BLaER1 (cell line): ENCODE measurements at regions not wholly inside any gene's neighbourhood (a gene's known extent, or its start where the extent isn't known, plus 50 kb on each side); places are given as distances from the start of the nearest gene placed in this dataset.
"Not testable (repeated sequence)": the region's sequence is repeated elsewhere in the genome, so short reads cannot be mapped to it uniquely, and the experiment has no call there.

Source experiments
- H3K27ac ChIP-seq: shearing (Covaris generic); formaldehyde crosslinking; 2 replicates; pipeline ENCODE4 v1.8.1; 2022
- H3K27me3 ChIP-seq: shearing (Covaris generic); formaldehyde crosslinking; 2 replicates; pipeline ENCODE4 v1.8.1; 2022
- H3K36me3 ChIP-seq: shearing (Covaris generic); formaldehyde crosslinking; 2 replicates; pipeline ENCODE4 v1.8.1; 2022
- H3K4me1 ChIP-seq: shearing (Covaris generic); formaldehyde crosslinking; 2 replicates; pipeline ENCODE4 v1.8.1; 2022
- H3K4me2 ChIP-seq: shearing (Covaris generic); formaldehyde crosslinking; 2 replicates; pipeline ENCODE4 v1.8.1; 2022
- H3K4me3 ChIP-seq: shearing (Covaris generic); formaldehyde crosslinking; 2 replicates; pipeline ENCODE4 v1.8.1; 2022
- H3K9ac ChIP-seq: shearing (Covaris generic); formaldehyde crosslinking; 2 replicates; pipeline ENCODE4 v1.8.1; 2022
- H3K9me3 ChIP-seq: shearing (Covaris generic); formaldehyde crosslinking; 2 replicates; pipeline ENCODE4 v1.8.1; 2022
- H4K20me1 ChIP-seq: shearing (Covaris generic); formaldehyde crosslinking; 2 replicates; pipeline ENCODE4 v1.8.1; 2022
- Cebpa-rat ChIP-seq: shearing (Covaris generic); IDR thresholded peaks from 2 replicates; pipeline ENCODE4 v1.8.1; 2022

DNA sequence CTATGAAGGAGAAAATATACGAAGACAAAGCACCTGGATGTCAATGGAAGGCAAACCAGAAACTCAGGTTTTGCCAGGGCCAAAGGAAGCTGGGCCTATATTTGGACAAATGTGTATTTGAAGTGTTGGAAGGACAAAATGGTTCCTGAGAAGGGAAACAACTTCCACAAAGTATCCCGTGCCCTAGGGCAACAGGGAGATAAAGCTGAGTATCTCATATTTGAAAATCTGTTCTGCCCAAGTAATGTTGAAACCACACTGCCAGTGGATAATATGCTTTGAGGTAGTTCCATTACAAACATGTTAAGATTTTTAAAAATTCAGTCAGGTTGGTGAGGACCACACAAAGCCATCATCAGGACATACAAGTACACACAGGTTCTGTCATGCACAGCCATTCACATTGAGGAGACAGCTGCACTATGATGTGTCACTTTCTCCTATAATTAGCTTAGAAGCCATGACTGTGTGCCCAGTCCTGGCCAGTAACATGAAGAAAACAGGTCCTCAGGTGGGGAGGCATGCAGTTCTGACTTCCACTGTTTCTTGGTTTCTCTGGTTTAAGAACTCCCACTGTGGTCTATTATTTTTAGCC, 116.4 kb downstream of the PWWP3B start:
- Histone ChIP-seq H3K4me3 (no peak overlapping the region), H3K36me3 (no peaks in the 10 kb centered on the region), H3K4me1 (no peaks in the 10 kb centered on the region), H3K4me2 (no peak overlapping the region), H4K20me1 (no peaks in the 10 kb centered on the region), H3K9ac (no peak overlapping the region), H3K27me3 (peaks cover 75% of the 10 kb centered on the region), H3K27ac (no peak overlapping the region), H3K9me3 (no peaks in the 10 kb centered on the region)
- TF ChIP-seq Cebpa-rat, result no peak

DNA sequence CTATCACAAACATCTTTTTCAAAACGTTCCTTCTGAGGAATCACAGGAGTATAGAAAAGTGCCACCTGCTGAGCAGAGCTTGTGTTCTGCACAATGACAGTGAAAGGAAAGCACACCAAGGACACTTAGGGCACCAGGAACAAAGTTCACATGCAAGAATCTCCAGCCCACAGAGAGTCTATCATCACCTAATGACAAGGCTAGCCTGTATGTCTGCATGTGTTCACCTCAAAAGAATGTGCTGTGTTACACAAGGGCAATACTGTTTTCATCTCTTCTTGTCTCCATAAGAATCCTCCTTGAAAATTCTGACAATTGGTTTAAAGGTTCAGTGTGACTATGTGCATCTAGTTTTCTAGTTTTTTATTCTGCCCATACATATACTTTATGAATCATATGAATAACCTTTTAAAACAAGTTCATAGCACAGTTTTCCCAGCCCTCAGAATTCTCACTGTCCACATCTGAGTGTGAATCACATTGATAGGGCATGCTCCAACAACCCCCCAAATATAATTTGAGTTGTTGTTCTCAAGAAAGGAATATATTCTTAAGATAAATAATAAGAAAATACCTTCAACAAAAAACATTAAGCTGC, 118.0 kb downstream of the PWWP3B start:
- peaks cover 63% of the 10 kb centered on the region for H3K27me3 ChIP-seq
- H3K9me3 ChIP-seq, result no peaks in the 10 kb centered on the region
- no peaks in the 10 kb centered on the region for H3K4me1 ChIP-seq
- no peaks in the 10 kb centered on the region for H4K20me1 ChIP-seq
- H3K9ac ChIP-seq, result no peak overlapping the region
- H3K27ac ChIP-seq, result no peak overlapping the region
- H3K36me3 ChIP-seq, result no peaks in the 10 kb centered on the region
- no peak overlapping the region for H3K4me2 ChIP-seq
- no peak overlapping the region for H3K4me3 ChIP-seq
- TF ChIP-seq Cebpa-rat, result no peak

DNA sequence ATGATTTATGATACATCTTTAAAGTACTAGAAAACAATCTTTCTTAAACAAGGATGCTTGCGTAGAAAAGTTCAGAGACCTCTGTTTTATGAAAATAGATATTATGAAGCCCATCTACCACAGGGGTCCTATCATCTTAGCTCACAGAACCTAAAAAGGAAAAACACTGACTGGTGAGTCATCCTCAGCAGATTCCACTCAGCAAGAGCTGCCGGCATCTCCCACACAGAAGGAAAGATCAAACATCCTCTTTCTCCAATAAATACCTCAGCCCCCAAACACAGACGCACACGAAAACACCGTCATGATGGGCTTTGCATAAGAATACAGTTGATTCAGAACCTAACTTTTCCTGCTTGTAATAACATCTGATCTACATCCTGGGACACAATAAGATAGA, 122.7 kb downstream of the PWWP3B start:
- not testable (repeated sequence) for H3K4me2 ChIP-seq, H3K9me3 ChIP-seq, H4K20me1 ChIP-seq, H3K4me3 ChIP-seq, H3K36me3 ChIP-seq, H3K4me1 ChIP-seq, H3K9ac ChIP-seq, H3K27ac ChIP-seq
- H3K27me3 ChIP-seq, result peaks cover 20% of the 10 kb centered on the region

DNA sequence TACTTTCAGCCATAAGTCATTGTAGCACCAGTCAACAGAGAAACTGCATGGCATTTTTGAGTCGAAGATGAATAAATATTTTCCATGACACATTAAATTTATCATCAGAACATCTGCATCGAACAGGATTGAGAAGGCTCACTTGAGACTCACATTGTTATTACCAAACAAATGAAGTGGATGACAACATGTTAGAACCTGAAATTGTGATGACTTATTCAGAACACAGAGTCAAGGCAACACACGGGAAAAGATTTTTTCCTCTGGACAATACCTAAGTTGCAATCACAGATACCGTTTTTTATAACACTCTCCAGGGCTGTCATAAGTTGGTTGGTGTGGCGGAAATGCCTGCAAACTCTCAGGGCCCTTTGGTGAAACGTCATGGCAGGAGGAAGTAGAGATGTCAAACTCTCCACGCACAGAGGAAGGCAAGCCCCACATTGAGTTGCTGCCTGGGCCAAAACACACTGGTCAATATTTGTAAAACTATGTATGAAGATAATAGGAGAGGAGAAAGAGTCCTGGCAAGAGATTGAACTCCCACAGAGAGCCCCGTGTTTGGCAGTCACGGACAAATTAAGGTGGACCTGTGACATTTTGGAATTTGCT, 123.8 kb downstream of the PWWP3B start:
- H4K20me1 ChIP-seq, H3K27ac ChIP-seq, H3K4me2 ChIP-seq, H3K4me1 ChIP-seq, H3K4me3 ChIP-seq, H3K27me3 ChIP-seq, H3K9ac ChIP-seq, H3K9me3 ChIP-seq, H3K36me3 ChIP-seq: not testable (repeated sequence)

DNA sequence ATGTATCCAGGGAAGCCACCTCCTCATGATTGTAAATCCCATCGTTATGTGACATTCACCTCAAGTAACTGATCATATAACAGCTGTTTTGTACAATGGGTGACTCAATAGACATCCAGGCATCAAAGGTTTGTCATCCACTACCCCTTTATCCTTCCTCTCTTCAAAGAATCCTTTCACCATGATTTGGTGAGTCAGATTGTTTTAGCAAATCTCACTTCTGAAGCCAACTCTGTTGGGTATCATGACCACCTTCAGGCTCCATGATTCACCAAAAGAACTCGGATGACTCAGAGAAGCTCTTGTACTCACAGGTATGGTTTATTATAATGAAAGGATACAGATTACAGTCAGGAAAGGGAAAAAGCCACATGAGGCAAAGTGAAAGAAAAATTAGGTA, 132.1 kb downstream of the PWWP3B start:
- no peak overlapping the region for H3K4me2 ChIP-seq
- peaks cover 4% of the 10 kb centered on the region; the same call in 1 of the 2 replicates for H3K9me3 ChIP-seq
- no peaks in the 10 kb centered on the region for H3K4me1 ChIP-seq
- H3K36me3 ChIP-seq, result no peaks in the 10 kb centered on the region
- TF ChIP-seq Cebpa-rat, result no peak
- H4K20me1 ChIP-seq, result no peaks in the 10 kb centered on the region
- H3K9ac ChIP-seq, result no peak overlapping the region
- H3K27ac ChIP-seq, result no peak overlapping the region
- peaks cover 24% of the 10 kb centered on the region for H3K27me3 ChIP-seq
- H3K4me3 ChIP-seq, result no peak overlapping the region

DNA sequence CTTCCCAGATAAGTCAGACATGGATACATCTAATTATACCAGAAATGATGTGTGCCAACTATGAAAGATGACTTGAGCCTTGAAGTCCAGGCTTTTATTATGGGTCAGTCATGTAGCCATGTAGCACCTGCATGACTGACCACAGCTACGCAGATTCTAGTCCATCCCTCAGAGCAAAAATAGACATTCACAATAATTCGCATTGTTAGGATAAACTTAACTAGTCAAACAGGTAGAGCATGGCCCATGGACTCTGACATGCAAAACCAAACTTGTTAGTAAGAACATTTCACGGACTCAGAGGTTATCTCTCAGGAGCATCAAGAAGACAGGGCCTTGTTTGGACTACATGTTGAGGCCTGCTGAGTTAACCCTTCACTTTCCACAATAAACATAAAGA, 132.6 kb downstream of the PWWP3B start:
- Histone ChIP-seq H3K27ac (no peak overlapping the region), H3K4me1 (no peaks in the 10 kb centered on the region), H3K9me3 (peaks cover 4% of the 10 kb centered on the region; the same call in 1 of the 2 replicates), H3K27me3 (peaks cover 25% of the 10 kb centered on the region), H4K20me1 (no peaks in the 10 kb centered on the region), H3K9ac (no peak overlapping the region), H3K4me2 (no peak overlapping the region), H3K36me3 (no peaks in the 10 kb centered on the region), H3K4me3 (no peak overlapping the region)
- no peak for TF ChIP-seq Cebpa-rat

DNA sequence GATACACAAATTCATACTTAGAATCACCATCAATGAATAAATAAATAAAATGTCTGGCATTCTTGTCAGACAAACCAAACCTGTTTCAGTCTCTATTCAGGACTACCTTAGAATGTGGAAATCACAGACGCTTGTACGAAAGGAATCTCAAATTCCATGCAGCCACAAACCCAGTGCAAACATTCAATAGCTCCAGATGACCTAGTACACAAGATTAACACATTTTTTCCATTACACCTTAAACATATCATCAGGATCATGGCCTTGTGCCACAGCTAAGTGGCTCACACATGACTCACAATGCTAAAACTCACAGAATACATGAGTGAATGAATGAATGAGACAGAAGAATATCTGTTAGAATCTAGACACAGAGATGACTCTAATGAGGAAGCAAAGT, 134.2 kb downstream of the PWWP3B start:
- Histone ChIP-seq H3K4me3 (no peak overlapping the region), H3K27me3 (peaks cover 32% of the 10 kb centered on the region), H3K4me1 (no peaks in the 10 kb centered on the region), H3K9ac (no peak overlapping the region), H3K36me3 (no peaks in the 10 kb centered on the region), H3K9me3 (peaks cover 4% of the 10 kb centered on the region; the same call in 1 of the 2 replicates), H3K4me2 (no peak overlapping the region), H3K27ac (no peak overlapping the region), H4K20me1 (no peaks in the 10 kb centered on the region)
- TF ChIP-seq Cebpa-rat, result no peak

DNA sequence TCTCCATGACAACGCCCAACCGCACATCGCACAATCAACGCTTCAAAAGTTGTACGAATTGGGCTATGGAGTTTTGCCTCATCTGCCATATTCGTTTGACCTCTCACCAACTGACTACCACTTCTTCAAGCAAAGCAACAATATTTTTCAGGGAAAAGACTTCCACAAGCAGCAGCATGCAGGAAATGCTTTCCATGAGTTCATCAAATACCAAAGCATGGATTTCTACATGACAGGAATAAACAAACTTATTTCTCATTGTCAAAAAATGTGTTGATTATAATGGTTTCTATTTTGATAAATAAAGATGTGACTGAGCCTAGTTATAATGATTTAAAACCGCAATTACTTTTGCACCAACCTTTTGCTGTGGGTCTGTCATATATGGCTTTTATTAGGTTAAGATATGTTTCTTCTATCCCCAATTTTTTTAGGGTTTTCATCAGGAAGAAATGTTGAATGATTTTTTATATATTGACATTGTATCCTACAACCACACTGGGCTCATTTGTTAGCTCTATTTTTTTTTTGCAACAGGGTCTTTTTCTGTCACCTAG, 138.4 kb downstream of the PWWP3B start:
- H3K9me3 ChIP-seq, result peaks cover 4% of the 10 kb centered on the region
- H3K4me3 ChIP-seq, result no peak overlapping the region
- no peaks in the 10 kb centered on the region for H4K20me1 ChIP-seq
- H3K9ac ChIP-seq, result no peak overlapping the region
- H3K27me3 ChIP-seq, result peaks cover 26% of the 10 kb centered on the region
- H3K27ac ChIP-seq, result no peak overlapping the region
- H3K4me2 ChIP-seq, result no peak overlapping the region
- no peaks in the 10 kb centered on the region for H3K4me1 ChIP-seq
- H3K36me3 ChIP-seq, result no peaks in the 10 kb centered on the region
- TF ChIP-seq Cebpa-rat, result no peak

DNA sequence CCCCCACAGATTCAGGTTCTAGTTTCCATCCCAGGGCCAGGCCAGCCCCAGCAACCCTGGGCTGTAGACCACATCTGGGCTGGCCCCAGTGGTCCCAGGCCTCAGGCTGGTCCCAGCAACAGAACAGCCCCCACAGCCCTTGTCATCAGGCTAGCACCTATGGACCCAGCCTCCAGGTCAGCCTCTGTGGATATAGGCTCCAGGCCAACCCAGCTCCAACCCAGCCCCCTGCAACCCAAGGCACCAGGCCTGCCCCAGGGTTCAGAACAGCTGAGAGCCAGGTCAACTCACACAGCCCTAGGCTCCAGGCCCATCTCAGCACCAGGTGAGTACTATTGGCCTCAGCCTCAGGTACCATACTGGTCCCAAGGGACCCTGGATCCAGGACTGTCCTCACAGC, 155.3 kb downstream of the PWWP3B start:
- Histone ChIP-seq H3K36me3 (no peaks in the 10 kb centered on the region), H3K27me3 (peaks cover 25% of the 10 kb centered on the region; the same call in 1 of the 2 replicates), H3K9me3 (no peaks in the 10 kb centered on the region), H3K4me1 (no peaks in the 10 kb centered on the region), H3K4me3 (no peak overlapping the region), H4K20me1 (no peaks in the 10 kb centered on the region), H3K9ac (no peak overlapping the region), H3K27ac (no peak overlapping the region), H3K4me2 (no peak overlapping the region)
- no peak for TF ChIP-seq Cebpa-rat

DNA sequence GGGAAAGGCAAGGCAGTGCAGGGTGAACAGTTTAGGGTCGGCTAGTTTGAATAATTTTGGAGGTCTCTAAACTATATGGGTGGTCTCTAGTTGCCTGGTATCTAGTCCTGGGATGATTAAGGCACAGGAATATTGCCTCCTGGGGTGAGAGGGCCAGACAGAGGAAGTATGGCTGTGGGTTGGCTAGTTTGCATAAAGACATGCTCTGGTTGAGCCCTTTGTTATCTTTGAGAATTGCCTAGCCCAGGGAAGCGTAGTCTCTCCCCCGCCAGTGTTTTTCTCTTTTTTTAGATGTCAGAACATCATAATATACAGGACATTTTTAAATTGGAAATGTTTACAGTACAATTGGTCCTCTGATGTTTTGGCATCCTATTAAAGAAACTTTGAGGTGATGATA, 163.5 kb downstream of the PWWP3B start:
- Histone ChIP-seq H3K27ac (no peak overlapping the region), H3K9ac (no peak overlapping the region), H3K4me2 (no peak overlapping the region), H3K27me3 (no peaks in the 10 kb centered on the region), H3K4me1 (0 out of 2 replicates have a peak, but pooled peaks cover 10% of the 10 kb centered on the region), H4K20me1 (no peaks in the 10 kb centered on the region), H3K4me3 (no peak overlapping the region), H3K36me3 (no peaks in the 10 kb centered on the region), H3K9me3 (no peaks in the 10 kb centered on the region)
- no peak for TF ChIP-seq Cebpa-rat
